ENCODE measurements at regions not wholly inside any gene's neighbourhood (a gene's known extent, or its start where the extent isn't known, plus 50 kb on each side); places are given as distances from the start of the nearest gene placed in this dataset.

GRCh38 chr5:52728686-52729085, 59.0 kb upstream of the ITGA1 start:
- intact Hi-C loops (cut with DNase I) = no loop called here
- no peak for DNase-seq
- no peak for ATAC-seq (ENCODE audit: poor library complexity)

GRCh38 chr5:52731274-52732027, 56.3 kb upstream of the ITGA1 start:
- no peak for ATAC-seq (ENCODE audit: poor library complexity)
- DNase-seq = no peak
- intact Hi-C loops (cut with DNase I) = no loop called here

- intact Hi-C loops (cut with DNase I) = no loop called here
- DNase-seq (no peak), ATAC-seq (ENCODE audit: poor library complexity) (no peak)
These were observed 53.2 kb upstream of the ITGA1 start for GRCh38 chr5:52734557-52734956.

GRCh38 chr5:52735139-52735538, 52.6 kb upstream of the ITGA1 start:
- intact Hi-C loops (cut with DNase I) = no loop called here
- DNase-seq (no peak), ATAC-seq (ENCODE audit: poor library complexity) (no peak)
